HS-27A (cell line): ENCODE measurements at regions not wholly inside any gene's neighbourhood (a gene's known extent, or its start where the extent isn't known, plus 50 kb on each side); places are given as distances from the start of the nearest gene placed in this dataset.

Experiments used
- DNase-seq: peaks from one replicate; pipeline ENCODE4 v3.0.0-alpha.2; 2012; ENCODE audit warnings: low read depth, missing footprints

DNA sequence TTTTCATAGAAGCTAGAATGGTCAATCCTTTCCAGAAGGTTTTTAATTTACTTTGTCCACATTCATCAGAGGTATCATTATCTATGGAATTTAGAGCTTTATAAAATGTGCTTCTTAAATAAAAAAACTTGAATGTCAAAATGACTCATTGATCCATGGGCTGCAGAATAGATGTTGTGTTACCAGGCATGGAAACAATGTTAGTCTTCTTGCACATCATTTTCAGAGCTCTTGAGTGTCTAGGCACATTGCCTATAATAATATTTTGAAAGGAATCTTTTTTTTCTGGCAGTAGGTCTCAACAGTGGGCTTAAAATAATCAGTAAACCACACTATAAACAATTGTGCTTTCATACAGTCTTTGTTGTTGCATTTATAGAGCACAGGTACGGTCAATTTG, 200.3 kb downstream of the FAT4 start:
- DNase-seq: no peak

- DNase-seq: no peak
These were observed 203.1 kb downstream of the FAT4 start for GRCh38 chr4:125517831-125518230.

DNA sequence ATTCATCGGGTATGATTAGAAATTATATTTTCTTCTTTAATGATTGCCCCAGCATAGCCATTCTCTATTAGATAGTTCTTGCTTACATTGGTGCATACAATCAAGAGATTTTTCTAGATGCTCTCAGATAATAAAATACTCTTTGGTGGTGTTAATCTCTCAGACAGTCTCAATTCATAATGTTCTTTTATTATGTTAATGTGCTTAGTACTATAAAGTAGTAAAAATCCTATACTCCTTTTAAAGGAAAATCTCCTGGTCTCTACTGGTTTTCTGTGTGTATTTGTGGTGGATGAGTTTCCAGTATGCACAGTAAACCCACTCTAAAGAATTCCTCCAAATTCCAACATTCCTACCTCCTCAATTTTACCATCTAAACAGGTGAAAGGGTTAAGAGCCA, 203.5 kb downstream of the FAT4 start:
- no peak for DNase-seq

- DNase-seq: no peak
These were observed 204.8 kb downstream of the FAT4 start for GRCh38 chr4:125519371-125520146.

- DNase-seq: peak; percentile 12
These were observed 205.7 kb downstream of the FAT4 start for GRCh38 chr4:125520258-125520990.

- no peak for DNase-seq
These were observed 207.8 kb downstream of the FAT4 start for GRCh38 chr4:125522588-125522987.

DNA sequence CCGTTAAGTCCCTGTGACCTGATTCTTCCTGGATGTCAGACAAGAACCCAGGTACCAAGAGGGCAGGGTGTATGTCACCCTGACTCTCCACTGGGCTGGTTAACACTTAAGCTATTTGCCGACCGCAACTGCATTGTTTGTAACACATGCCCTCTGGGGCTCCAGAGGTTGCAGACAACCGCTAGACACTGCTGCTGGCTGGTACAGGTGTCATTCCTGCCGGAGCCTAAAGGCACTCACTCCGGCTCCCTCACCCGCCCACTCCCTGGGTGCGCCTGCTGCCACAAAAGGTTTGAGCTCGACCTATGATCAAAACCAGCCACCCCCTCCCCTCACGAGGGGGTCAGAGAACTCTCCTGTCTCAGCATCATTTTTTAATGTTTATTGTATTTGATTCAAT, 208.2 kb downstream of the FAT4 start:
- DNase-seq: no peak

DNA sequence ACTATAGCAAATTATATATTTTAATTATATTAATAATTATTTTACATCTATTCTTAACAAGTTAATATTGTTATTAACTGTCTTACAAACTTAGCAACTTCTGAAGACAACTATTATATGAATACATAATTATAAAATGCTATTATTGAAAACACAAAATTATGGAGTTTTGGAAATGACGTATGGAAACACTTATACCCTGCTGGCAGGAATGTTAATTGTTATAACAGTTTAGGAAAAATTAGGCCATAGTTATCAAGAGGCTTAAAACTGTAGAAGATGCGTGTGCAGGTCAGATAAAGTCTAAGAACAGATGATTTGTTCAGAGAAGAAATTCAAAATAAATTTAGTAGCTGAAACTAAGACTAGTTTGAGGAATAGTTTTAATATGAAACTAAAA, 211.7 kb downstream of the FAT4 start:
- no peak for DNase-seq

DNA sequence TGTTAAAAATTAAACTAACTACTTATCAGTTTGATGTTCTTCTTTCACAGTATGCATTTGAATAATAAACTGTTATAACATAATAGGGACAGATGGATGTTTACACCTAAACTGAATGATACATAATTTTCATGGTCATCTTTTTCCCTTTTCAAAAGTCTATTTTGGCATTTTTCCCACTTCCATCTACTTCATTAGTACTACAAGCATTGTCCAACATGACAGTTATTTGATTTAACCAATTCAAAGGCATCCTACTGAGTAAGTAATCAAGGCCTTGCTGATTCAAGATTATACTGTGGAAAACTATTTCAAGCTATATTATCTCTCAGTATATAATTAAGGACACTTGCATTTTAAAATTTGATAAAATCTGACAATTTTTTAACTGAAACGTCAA, 212.9 kb downstream of the FAT4 start:
- DNase-seq: no peak

- DNase-seq: no peak
These were observed 214.3 kb downstream of the FAT4 start for GRCh38 chr4:125529071-125529470.

DNA sequence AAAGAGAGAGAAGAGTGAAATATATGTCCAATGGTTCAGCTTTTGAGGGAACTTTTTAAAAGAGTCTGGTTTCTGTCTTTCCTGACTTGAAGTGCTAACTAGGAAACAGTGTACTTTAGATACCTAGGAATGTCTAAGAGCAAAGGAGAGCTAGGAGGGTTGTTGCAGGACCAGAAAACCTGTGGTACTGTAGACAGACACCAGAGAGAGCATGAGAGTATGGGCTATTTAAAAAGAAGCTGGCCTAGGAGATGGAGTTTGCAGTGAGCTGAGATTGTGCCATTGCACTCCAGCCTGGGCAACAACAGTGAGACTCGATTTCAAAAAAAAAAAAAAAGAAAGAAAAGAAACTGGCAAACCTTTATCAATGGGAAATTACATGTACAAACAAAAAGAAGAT, 223.9 kb downstream of the FAT4 start:
- DNase-seq: no peak

- DNase-seq: no peak
These were observed 224.9 kb downstream of the FAT4 start for GRCh38 chr4:125539691-125540090.

- no peak for DNase-seq
These were observed 227.2 kb downstream of the FAT4 start for GRCh38 chr4:125541836-125542385.

DNA sequence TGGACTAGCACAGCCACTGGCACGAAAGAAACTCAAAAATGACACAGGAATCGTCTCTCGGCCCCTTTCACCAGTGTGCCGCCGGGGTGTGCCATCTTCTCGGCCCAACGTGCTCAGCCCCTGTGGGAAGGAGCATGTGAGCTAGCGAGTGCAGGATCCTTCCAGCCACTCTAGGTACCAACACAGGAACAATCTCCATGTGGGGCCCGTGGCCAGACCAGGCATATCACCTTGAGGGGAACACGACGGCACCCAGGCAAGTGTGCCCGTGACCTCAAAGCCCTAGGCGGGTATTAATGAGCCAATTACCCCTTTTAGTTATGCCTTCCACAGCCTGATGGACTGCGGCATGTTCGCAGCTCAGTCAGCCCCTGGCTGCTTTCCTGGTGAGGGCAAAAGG, 231.5 kb downstream of the FAT4 start:
- no peak for DNase-seq

GRCh38 chr4:125547836-125548235, 233.1 kb downstream of the FAT4 start:
- no peak for DNase-seq

GRCh38 chr4:125550769-125551168, 236.0 kb downstream of the FAT4 start:
- no peak for DNase-seq

GRCh38 chr4:125551466-125551865, 236.7 kb downstream of the FAT4 start:
- no peak for DNase-seq

GRCh38 chr4:125551967-125552366, 237.2 kb downstream of the FAT4 start:
- no peak for DNase-seq

DNA sequence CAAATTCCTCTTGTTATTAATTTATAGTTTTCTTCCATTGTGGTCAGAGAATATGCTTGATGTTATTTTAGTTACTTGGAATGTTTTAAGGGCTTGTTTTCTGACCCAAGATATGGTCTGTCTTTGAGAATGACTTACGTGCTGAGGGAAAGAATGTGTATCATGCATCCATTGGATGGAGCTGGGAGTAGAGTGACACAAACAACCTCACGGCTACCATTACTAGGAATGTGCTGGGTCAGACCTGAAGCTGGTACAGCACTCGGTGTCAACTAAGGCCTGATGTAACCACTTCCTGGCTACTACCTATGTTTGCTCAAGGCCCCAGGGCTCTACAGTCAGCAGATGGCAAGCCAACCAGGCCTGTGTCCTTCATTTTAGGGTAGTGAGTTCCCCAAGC, 257.8 kb downstream of the FAT4 start:
- no peak for DNase-seq

GRCh38 chr4:125573368-125573767, 258.6 kb downstream of the FAT4 start:
- no peak for DNase-seq

- no peak for DNase-seq
These were observed 259.0 kb downstream of the FAT4 start for GRCh38 chr4:125573786-125574185.

- no peak for DNase-seq
These were observed 267.5 kb downstream of the FAT4 start for GRCh38 chr4:125582302-125582701.

DNA sequence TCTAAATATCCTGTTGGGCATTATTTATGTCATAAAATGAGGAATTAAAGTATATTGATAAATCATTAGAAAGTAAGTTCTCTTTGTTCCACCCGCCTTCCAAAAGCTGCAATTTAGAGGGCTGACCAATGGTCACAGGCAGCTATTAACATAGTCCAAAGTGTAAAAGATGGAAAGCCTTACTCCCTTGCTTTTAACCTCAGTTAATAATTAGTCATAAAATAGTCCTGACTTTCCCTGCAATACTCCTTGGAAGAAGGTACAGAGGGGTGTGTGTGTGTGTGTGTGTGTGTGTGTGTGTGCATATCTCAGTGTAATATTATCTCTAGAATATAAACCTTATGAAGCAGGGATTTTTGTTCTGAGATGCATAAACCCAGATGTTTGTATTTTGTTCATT, 275.4 kb downstream of the FAT4 start:
- DNase-seq: no peak
